PC-9 (cell line): ENCODE measurements at regions not wholly inside any gene's neighbourhood (a gene's known extent, or its start where the extent isn't known, plus 50 kb on each side); places are given as distances from the start of the nearest gene placed in this dataset.

Experiments used
- EZH2 ChIP-seq: fragments of 200-600 bp; sonication (generic); IDR thresholded peaks from 2 replicates; pipeline ENCODE4 v1.8.0; 2017; ENCODE audit warnings: antibody characterized with exemption, low read depth
- TF ChIP-seq, protein P1 (sequence below): fragments of 200-600 bp; sonication (generic); conservative IDR thresholded peaks from 2 replicates; pipeline ENCODE4 v1.6.1; 2017; ENCODE audit warnings: mixed run types, antibody characterized with exemption, mild to moderate bottlenecking, moderate library complexity

DNA sequence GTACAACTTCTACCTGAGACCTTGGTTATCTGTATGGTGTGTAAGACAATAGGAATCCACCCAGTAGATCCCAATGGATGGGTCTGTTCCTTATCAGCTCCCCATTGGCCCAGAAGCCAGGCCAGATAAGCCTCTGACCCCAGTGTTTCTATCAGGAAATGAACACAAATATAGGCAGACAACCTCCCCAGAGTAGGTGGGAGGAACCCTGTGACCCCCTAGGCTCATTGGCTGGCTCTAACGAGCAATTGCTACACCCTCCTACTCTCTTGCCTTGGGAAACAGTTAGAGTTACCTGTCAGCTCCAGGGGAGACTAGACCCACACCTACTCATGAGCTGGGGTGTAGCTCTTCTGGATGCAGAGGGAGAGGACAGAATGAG lies 299.9 kb downstream of the UACA start:
- TF ChIP-seq, protein P1, sequence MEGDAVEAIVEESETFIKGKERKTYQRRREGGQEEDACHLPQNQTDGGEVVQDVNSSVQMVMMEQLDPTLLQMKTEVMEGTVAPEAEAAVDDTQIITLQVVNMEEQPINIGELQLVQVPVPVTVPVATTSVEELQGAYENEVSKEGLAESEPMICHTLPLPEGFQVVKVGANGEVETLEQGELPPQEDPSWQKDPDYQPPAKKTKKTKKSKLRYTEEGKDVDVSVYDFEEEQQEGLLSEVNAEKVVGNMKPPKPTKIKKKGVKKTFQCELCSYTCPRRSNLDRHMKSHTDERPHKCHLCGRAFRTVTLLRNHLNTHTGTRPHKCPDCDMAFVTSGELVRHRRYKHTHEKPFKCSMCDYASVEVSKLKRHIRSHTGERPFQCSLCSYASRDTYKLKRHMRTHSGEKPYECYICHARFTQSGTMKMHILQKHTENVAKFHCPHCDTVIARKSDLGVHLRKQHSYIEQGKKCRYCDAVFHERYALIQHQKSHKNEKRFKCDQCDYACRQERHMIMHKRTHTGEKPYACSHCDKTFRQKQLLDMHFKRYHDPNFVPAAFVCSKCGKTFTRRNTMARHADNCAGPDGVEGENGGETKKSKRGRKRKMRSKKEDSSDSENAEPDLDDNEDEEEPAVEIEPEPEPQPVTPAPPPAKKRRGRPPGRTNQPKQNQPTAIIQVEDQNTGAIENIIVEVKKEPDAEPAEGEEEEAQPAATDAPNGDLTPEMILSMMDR, result no peak
- no peak for TF ChIP-seq EZH2
